Glutamatergic neuron (in vitro differentiated cells): ENCODE measurements at regions not wholly inside any gene's neighbourhood (a gene's known extent, or its start where the extent isn't known, plus 50 kb on each side); places are given as distances from the start of the nearest gene placed in this dataset.

ENCODE experiments used
- DNase-seq: peaks from one replicate; pipeline ENCODE4 v3.0.0; 2022
- H3K27ac Mint-ChIP-seq: one replicate; pipeline ENCODE4 v1.8.0; 2020; ENCODE audit warnings: mild to moderate bottlenecking, mixed read lengths, inconsistent platforms; ENCODE audit not compliant: unreplicated experiment
- H3K27me3 Mint-ChIP-seq: one replicate; pipeline ENCODE4 v1.8.0; 2020; ENCODE audit warnings: mild to moderate bottlenecking, moderate library complexity, mixed read lengths, inconsistent platforms; ENCODE audit not compliant: unreplicated experiment
- H3K36me3 Mint-ChIP-seq: one replicate; pipeline ENCODE4 v1.8.0; 2020; ENCODE audit warnings: mild to moderate bottlenecking, mixed read lengths, inconsistent platforms; ENCODE audit not compliant: unreplicated experiment
- H3K4me1 Mint-ChIP-seq: one replicate; pipeline ENCODE4 v1.8.0; 2020; ENCODE audit warnings: mild to moderate bottlenecking, low read depth, mixed read lengths, inconsistent platforms; ENCODE audit not compliant: unreplicated experiment
- H3K4me3 Mint-ChIP-seq: one replicate; pipeline ENCODE4 v1.8.0; 2020; ENCODE audit warnings: mild to moderate bottlenecking, mixed read lengths, inconsistent platforms; ENCODE audit not compliant: unreplicated experiment
- H3K9me3 Mint-ChIP-seq: one replicate; pipeline ENCODE4 v1.8.0; 2020; ENCODE audit warnings: mild to moderate bottlenecking, moderate library complexity, mixed read lengths, inconsistent platforms; ENCODE audit not compliant: unreplicated experiment
- CTCF ChIP-seq: fragments of 200-600 bp; sonication (generic); IDR thresholded peaks from one replicate; pipeline ENCODE4 v1.5.0; 2021; ENCODE audit not compliant: partially characterized antibody, unreplicated experiment

GRCh38 chr18:5058768-5059695, 138.0 kb downstream of the AKAIN1 start:
- peaks cover 9% of the 10 kb centered on the region for H3K4me1 Mint-ChIP-seq
- DNase-seq: no peak
- no peaks in the 10 kb centered on the region for H3K27me3 Mint-ChIP-seq
- H3K36me3 Mint-ChIP-seq: no peaks in the 10 kb centered on the region
- no peak overlapping the region for H3K4me3 Mint-ChIP-seq
- H3K27ac Mint-ChIP-seq: peak overlapping the region; percentile 69
- H3K9me3 Mint-ChIP-seq: peaks cover 2% of the 10 kb centered on the region
- no peak for TF ChIP-seq CTCF

GRCh38 chr18:5057386-5058348, 139.4 kb downstream of the AKAIN1 start:
- Mint-ChIP-seq H3K9me3 (no peaks in the 10 kb centered on the region), H3K4me1 (peaks cover 9% of the 10 kb centered on the region), H3K36me3 (no peaks in the 10 kb centered on the region), H3K27me3 (no peaks in the 10 kb centered on the region), H3K27ac (no peak overlapping the region), H3K4me3 (no peak overlapping the region)
- peak; percentile 76 for DNase-seq
- peak; percentile 83 for TF ChIP-seq CTCF

- no peak overlapping the region for H3K27ac Mint-ChIP-seq
- DNase-seq: no peak
- no peak for TF ChIP-seq CTCF
- no peak overlapping the region for H3K4me3 Mint-ChIP-seq
- peaks cover 2% of the 10 kb centered on the region for H3K9me3 Mint-ChIP-seq
- peaks cover 1% of the 10 kb centered on the region for H3K4me1 Mint-ChIP-seq
- peaks cover 7% of the 10 kb centered on the region for H3K36me3 Mint-ChIP-seq
- no peaks in the 10 kb centered on the region for H3K27me3 Mint-ChIP-seq
These were observed 144.6 kb downstream of the AKAIN1 start for GRCh38 chr18:5052491-5052890.

- Mint-ChIP-seq H3K36me3 (peaks cover 7% of the 10 kb centered on the region), H3K4me1 (no peaks in the 10 kb centered on the region), H3K9me3 (peaks cover 2% of the 10 kb centered on the region), H3K27me3 (no peaks in the 10 kb centered on the region), H3K4me3 (no peak overlapping the region), H3K27ac (no peak overlapping the region)
- no peak for TF ChIP-seq CTCF
- no peak for DNase-seq
These were observed 145.8 kb downstream of the AKAIN1 start for GRCh38 chr18:5051207-5051606.
